DOHH2 (cell line): ENCODE measurements at regions not wholly inside any gene's neighbourhood (a gene's known extent, or its start where the extent isn't known, plus 50 kb on each side); places are given as distances from the start of the nearest gene placed in this dataset.

Source experiments
- H3F3A ChIP-seq: fragments of 200-600 bp; sonication (generic), shearing (Covaris generic); 2 replicates; pipeline ENCODE4 v1.6.0; 2016; ENCODE audit warnings: antibody characterized with exemption, mild to moderate bottlenecking; ENCODE audit not compliant: control insufficient read depth, insufficient read depth
- H3K27ac ChIP-seq: fragments of 200-600 bp; sonication (generic); 2 replicates; pipeline ENCODE4 v1.5.1; 2014; ENCODE audit warnings: low read depth, mild to moderate bottlenecking, low read length, moderate library complexity
- H3K27me3 ChIP-seq: fragments of 200-600 bp; sonication (generic); 2 replicates; pipeline ENCODE4 v1.6.1; 2014; ENCODE audit warnings: mild to moderate bottlenecking, low read length, mixed read lengths; ENCODE audit not compliant: control insufficient read depth
- H3K36me3 ChIP-seq: fragments of 200-600 bp; sonication (generic); 2 replicates; pipeline ENCODE4 v1.6.1; 2014; ENCODE audit warnings: mild to moderate bottlenecking, low read length, moderate library complexity, mixed read lengths; ENCODE audit not compliant: control insufficient read depth
- H3K4me1 ChIP-seq: fragments of 200-600 bp; sonication (generic); 2 replicates; pipeline ENCODE4 v1.6.1; 2014; ENCODE audit warnings: mild to moderate bottlenecking, low read length, mixed read lengths; ENCODE audit not compliant: control insufficient read depth
- H3K4me2 ChIP-seq: fragments of 200-600 bp; sonication (generic); 2 replicates; pipeline ENCODE4 v1.6.0; 2014; ENCODE audit warnings: mild to moderate bottlenecking, low read length, moderate library complexity
- H3K4me3 ChIP-seq: fragments of 200-600 bp; sonication (generic); 2 replicates; pipeline ENCODE4 v1.5.1; 2014; ENCODE audit warnings: mild to moderate bottlenecking, low read length, mixed read lengths
- H3K79me2 ChIP-seq: fragments of 200-600 bp; sonication (generic); 2 replicates; pipeline ENCODE4 v1.6.1; 2014; ENCODE audit warnings: mild to moderate bottlenecking, low read length, mixed read lengths; ENCODE audit not compliant: control insufficient read depth
- H3K9me2 ChIP-seq: fragments of 200-600 bp; sonication (generic); replicated peaks from 2 replicates; pipeline ENCODE4 v1.6.1; 2014; ENCODE audit warnings: mild to moderate bottlenecking, low read length, mixed read lengths; ENCODE audit not compliant: control insufficient read depth
- H3K9me3 ChIP-seq: fragments of 200-600 bp; sonication (generic); 2 replicates; pipeline ENCODE4 v1.6.1; 2014; ENCODE audit warnings: antibody characterized with exemption, low read length, mixed read lengths; ENCODE audit not compliant: control insufficient read depth, insufficient read depth
- H4K20me1 ChIP-seq: fragments of 200-600 bp; sonication (generic); 2 replicates; pipeline ENCODE4 v1.6.0; 2014; ENCODE audit warnings: low read depth, mild to moderate bottlenecking, antibody characterized with exemption, low read length, moderate library complexity; ENCODE audit not compliant: control insufficient read depth, insufficient read depth
- CTCF ChIP-seq: fragments of 200-600 bp; sonication (generic); IDR thresholded peaks from one replicate; pipeline ENCODE4 v1.5.1; 2014; ENCODE audit warnings: antibody characterized with exemption, mild to moderate bottlenecking, low read depth, low read length; ENCODE audit not compliant: poor library complexity, severe bottlenecking
- EZH2phosphoT487 ChIP-seq: fragments of 200-600 bp; sonication (generic); IDR thresholded peaks from 2 replicates; pipeline ENCODE4 v1.6.1; 2017; ENCODE audit warnings: borderline replicate concordance, mild to moderate bottlenecking, antibody characterized with exemption, low read length, moderate library complexity, mixed read lengths

GRCh38 chr2:123532126-123532525, 493.0 kb upstream of the CNTNAP5 start:
- no peak overlapping the region for H3K4me2 ChIP-seq

GRCh38 chr2:123532994-123533393, 492.1 kb upstream of the CNTNAP5 start:
- no peaks in the 10 kb centered on the region for H3K9me3 ChIP-seq
- TF ChIP-seq CTCF = no peak
- TF ChIP-seq EZH2phosphoT487 = no peak

More at GRCh38 chr2:123532126-123532525, 493.0 kb upstream of the CNTNAP5 start:
- Histone ChIP-seq H3K9me2 (no peaks in the 10 kb centered on the region), H4K20me1 (no peaks in the 10 kb centered on the region), H3K27ac (no peak overlapping the region), H3K9me3 (no peaks in the 10 kb centered on the region), H3K4me3 (no peak overlapping the region), H3F3A (no peaks in the 10 kb centered on the region), H3K27me3 (no peaks in the 10 kb centered on the region), H3K36me3 (no peaks in the 10 kb centered on the region), H3K79me2 (no peaks in the 10 kb centered on the region), H3K4me1 (no peaks in the 10 kb centered on the region)
- no peak for TF ChIP-seq CTCF
- no peak for TF ChIP-seq EZH2phosphoT487

GRCh38 chr2:123540291-123540690, 484.8 kb upstream of the CNTNAP5 start:
- Histone ChIP-seq H3F3A (no peaks in the 10 kb centered on the region), H3K4me2 (no peak overlapping the region), H3K9me3 (no peaks in the 10 kb centered on the region), H3K27me3 (no peaks in the 10 kb centered on the region), H3K79me2 (no peaks in the 10 kb centered on the region), H3K9me2 (no peaks in the 10 kb centered on the region), H3K4me3 (no peak overlapping the region), H4K20me1 (no peaks in the 10 kb centered on the region), H3K27ac (no peak overlapping the region), H3K4me1 (no peaks in the 10 kb centered on the region), H3K36me3 (no peaks in the 10 kb centered on the region)
- TF ChIP-seq EZH2phosphoT487 (no peak), CTCF (no peak)

More at GRCh38 chr2:123532994-123533393, 492.1 kb upstream of the CNTNAP5 start:
- Histone ChIP-seq H4K20me1 (no peaks in the 10 kb centered on the region), H3K9me2 (no peaks in the 10 kb centered on the region), H3K27ac (no peak overlapping the region), H3K27me3 (no peaks in the 10 kb centered on the region), H3K79me2 (no peaks in the 10 kb centered on the region), H3K4me3 (no peak overlapping the region), H3K4me1 (no peaks in the 10 kb centered on the region), H3K4me2 (no peak overlapping the region), H3F3A (no peaks in the 10 kb centered on the region), H3K36me3 (no peaks in the 10 kb centered on the region)

GRCh38 chr2:123546353-123546752, 478.7 kb upstream of the CNTNAP5 start:
- H3K9me3 ChIP-seq = no peaks in the 10 kb centered on the region
- no peaks in the 10 kb centered on the region for H3K36me3 ChIP-seq
- TF ChIP-seq CTCF (no peak), EZH2phosphoT487 (no peak)
- no peaks in the 10 kb centered on the region for H3F3A ChIP-seq
- H3K4me3 ChIP-seq = no peak overlapping the region
- no peaks in the 10 kb centered on the region for H3K79me2 ChIP-seq
- no peaks in the 10 kb centered on the region for H3K9me2 ChIP-seq
- H3K27me3 ChIP-seq = no peaks in the 10 kb centered on the region
- H3K4me2 ChIP-seq = no peak overlapping the region
- H3K27ac ChIP-seq = no peak overlapping the region
- no peaks in the 10 kb centered on the region for H4K20me1 ChIP-seq
- no peaks in the 10 kb centered on the region for H3K4me1 ChIP-seq
